Eye (tissue), 1 donor: ENCODE measurements at regions not wholly inside any gene's neighbourhood (a gene's known extent, or its start where the extent isn't known, plus 50 kb on each side); places are given as distances from the start of the nearest gene placed in this dataset.
A peak's percentile ranks its signal among the peaks of the same experiment; 100 is the strongest.
"Not testable (repeated sequence)": the region's sequence is repeated elsewhere in the genome, so short reads cannot be mapped to it uniquely, and the experiment has no call there.

ENCODE experiments used
- DNase-seq: peaks from one replicate; pipeline ENCODE4 v3.0.0-alpha.2; 2015

- DNase-seq = not testable (repeated sequence)
Observed at GRCh38 chr1:849873-850272, 73.8 kb upstream of the SAMD11 start.

- DNase-seq = not testable (repeated sequence)
Observed at GRCh38 chr1:850318-850717, 73.4 kb upstream of the SAMD11 start.

GRCh38 chr1:851398-851797 lies 72.3 kb upstream of the SAMD11 start:
- not testable (repeated sequence) for DNase-seq

GRCh38 chr1:851841-852240 lies 71.9 kb upstream of the SAMD11 start:
- not testable (repeated sequence) for DNase-seq

GRCh38 chr1:855202-855981 lies 68.3 kb upstream of the SAMD11 start:
- DNase-seq = not testable (repeated sequence)

- DNase-seq = not testable (repeated sequence)
Observed at GRCh38 chr1:856541-857057, 67.1 kb upstream of the SAMD11 start.

GRCh38 chr1:857926-858648 lies 65.6 kb upstream of the SAMD11 start:
- DNase-seq = not testable (repeated sequence)

GRCh38 chr1:858649-859041 lies 65.1 kb upstream of the SAMD11 start:
- DNase-seq = not testable (repeated sequence)

- not testable (repeated sequence) for DNase-seq
Observed at GRCh38 chr1:860941-861340, 62.8 kb upstream of the SAMD11 start.

GRCh38 chr1:861714-862113 lies 62.0 kb upstream of the SAMD11 start:
- no peak for DNase-seq

- not testable (repeated sequence) for DNase-seq
Observed at GRCh38 chr1:862601-863000, 61.1 kb upstream of the SAMD11 start.

- DNase-seq = not testable (repeated sequence)
Observed at GRCh38 chr1:865633-866032, 58.1 kb upstream of the SAMD11 start.

- no peak for DNase-seq
Observed at GRCh38 chr1:866095-866494, 57.6 kb upstream of the SAMD11 start.

- not testable (repeated sequence) for DNase-seq
Observed at GRCh38 chr1:866631-867299, 57.0 kb upstream of the SAMD11 start.

- DNase-seq = not testable (repeated sequence)
Observed at GRCh38 chr1:867550-867949, 56.2 kb upstream of the SAMD11 start.

- peak; percentile 81 for DNase-seq
Observed at GRCh38 chr1:869499-870244, 54.1 kb upstream of the SAMD11 start.
